ENCODE measurements at regions not wholly inside any gene's neighbourhood (a gene's known extent, or its start where the extent isn't known, plus 50 kb on each side); places are given as distances from the start of the nearest gene placed in this dataset.

DNA sequence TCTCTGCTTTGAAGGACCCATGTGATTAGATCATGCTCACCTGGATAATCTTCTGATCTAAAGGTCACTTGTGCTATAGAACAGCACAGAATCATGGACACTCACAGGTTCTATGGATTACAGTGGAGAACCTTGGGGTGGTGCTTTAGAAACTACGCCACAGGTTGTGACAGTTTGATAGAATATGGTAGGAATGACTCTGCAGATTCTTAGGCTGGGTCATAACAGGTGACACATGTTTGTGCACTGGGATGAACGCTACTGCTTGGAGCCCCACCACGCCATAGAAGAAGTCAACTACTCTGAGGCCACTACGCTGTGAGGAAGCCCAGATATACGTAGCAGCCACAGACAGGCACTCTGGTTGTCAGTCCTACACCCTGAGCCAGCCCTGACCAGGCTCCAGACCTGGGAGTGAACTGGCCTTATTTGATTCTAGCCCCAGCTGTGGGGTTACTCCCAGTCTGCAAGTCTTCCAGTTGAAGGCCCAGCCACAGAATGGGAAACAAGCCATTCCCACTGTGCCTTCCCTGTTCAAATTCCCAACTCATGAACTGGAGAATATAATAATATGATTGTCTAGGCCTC, 99.0 kb upstream of the SLC24A3 start:
- Mint-ChIP-seq H3K36me3 (ENCODE audit: low read depth) (no peaks in the 10 kb centered on the region), H3K4me1 (no peaks in the 10 kb centered on the region), H3K9me3 (peaks cover 3% of the 10 kb centered on the region), H3K27ac (no peak overlapping the region), H3K27me3 (ENCODE audit: low read depth, poor library complexity) (peaks cover 5% of the 10 kb centered on the region), H3K4me3 (no peak overlapping the region)
- TF ChIP-seq CTCF (IDR thresholded peaks at IDR 0.05), result no peak
- no peak for DNase-seq

DNA sequence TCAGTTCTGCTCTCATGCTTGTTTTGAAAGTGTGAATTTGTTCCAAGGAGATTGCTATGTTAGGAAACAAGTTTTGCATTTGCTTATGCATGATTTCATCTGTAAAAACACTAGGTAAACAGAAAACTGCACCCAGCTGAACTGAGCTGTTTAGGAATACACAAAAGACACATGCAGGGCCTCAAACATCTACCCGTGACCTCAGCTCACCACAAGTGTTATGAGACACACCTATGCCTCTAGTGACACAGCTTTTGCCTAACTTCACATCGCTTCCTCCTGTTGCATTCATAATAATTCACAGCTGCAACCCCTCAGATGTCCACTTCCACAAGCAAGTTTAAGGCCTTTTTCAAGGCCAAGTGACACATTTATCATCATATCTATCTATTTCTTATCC, 98.0 kb upstream of the SLC24A3 start:
- H3K4me1 Mint-ChIP-seq, result no peaks in the 10 kb centered on the region
- H3K27me3 Mint-ChIP-seq (ENCODE audit: low read depth, poor library complexity), result peaks cover 5% of the 10 kb centered on the region
- no peak for TF ChIP-seq CTCF (IDR thresholded peaks at IDR 0.05)
- DNase-seq, result no peak
- H3K27ac Mint-ChIP-seq, result no peak overlapping the region
- no peak overlapping the region for H3K4me3 Mint-ChIP-seq
- no peaks in the 10 kb centered on the region for H3K9me3 Mint-ChIP-seq
- H3K36me3 Mint-ChIP-seq (ENCODE audit: low read depth), result no peaks in the 10 kb centered on the region

DNA sequence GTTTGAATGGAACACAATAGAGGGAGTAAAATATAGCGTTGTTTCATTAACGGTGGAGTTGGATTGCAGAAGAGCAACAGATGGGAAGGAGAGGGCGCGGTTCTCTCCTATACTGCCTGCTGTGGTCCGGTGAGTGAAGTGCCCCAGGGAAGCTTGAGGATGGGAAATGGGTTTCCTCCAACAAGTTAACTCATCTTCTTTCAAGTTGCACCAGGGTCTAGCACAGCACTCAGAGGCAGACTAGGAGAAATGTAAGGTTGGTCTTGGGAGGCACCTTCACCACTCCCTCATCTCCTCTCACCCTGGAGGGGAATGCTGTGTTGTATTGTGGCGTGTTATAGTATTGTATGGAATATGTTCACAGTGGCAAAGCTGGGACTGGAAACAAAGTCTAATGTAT, 96.9 kb upstream of the SLC24A3 start:
- DNase-seq, result no peak
- peaks cover 8% of the 10 kb centered on the region for H3K27me3 Mint-ChIP-seq (ENCODE audit: low read depth, poor library complexity)

DNA sequence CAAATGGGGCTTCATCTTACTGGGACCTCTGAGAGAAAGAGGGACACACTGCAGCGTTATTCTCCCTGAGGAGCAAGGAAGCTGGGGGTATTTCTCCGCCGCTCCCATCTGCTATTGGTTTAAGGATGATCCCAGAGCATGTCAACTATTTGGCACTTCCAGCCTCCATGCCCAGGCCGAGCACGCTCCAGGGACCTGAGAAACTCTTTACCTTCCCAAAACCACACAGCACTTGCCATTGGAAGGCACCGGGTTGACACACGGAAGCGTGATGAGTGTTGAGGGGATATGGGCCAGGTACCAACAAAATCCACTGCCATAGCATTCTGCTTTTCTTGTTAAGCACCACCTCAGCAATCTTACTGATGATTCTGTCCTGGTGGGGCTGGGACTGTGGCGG, 92.4 kb upstream of the SLC24A3 start:
- no peak for DNase-seq
- H3K27ac Mint-ChIP-seq, result no peak overlapping the region
- H3K27me3 Mint-ChIP-seq (ENCODE audit: low read depth, poor library complexity), result peaks cover 6% of the 10 kb centered on the region
- no peaks in the 10 kb centered on the region for H3K36me3 Mint-ChIP-seq (ENCODE audit: low read depth)
- no peaks in the 10 kb centered on the region for H3K9me3 Mint-ChIP-seq
- TF ChIP-seq CTCF (IDR thresholded peaks at IDR 0.05), result no peak
- no peaks in the 10 kb centered on the region for H3K4me1 Mint-ChIP-seq
- no peak overlapping the region for H3K4me3 Mint-ChIP-seq

More for the DNA sequence above, 96.9 kb upstream of the SLC24A3 start:
- Mint-ChIP-seq H3K4me3 (no peak overlapping the region), H3K4me1 (no peaks in the 10 kb centered on the region), H3K36me3 (ENCODE audit: low read depth) (no peaks in the 10 kb centered on the region), H3K27ac (no peak overlapping the region), H3K9me3 (no peaks in the 10 kb centered on the region)
- TF ChIP-seq CTCF (IDR thresholded peaks at IDR 0.05), result no peak

DNA sequence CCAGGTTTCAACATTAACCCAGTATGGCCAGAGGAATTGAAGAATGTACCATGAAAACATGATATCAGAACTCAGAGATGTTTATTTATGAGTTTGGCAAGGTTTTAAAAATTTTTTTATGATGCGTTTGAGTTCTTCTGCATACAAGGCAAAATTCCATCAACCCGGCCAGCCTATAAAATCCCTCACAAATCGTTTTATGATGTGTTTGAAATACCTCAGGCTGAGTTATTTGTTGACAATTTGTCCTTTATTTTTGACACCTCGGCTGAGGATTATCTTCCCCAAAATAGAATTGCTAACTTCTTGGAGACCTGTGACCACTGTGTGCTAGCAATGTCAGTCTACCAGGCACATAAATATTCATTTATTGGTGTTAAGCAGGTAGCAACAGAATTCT, 91.9 kb upstream of the SLC24A3 start:
- Mint-ChIP-seq H3K27ac (no peak overlapping the region), H3K36me3 (ENCODE audit: low read depth) (no peaks in the 10 kb centered on the region), H3K4me1 (no peaks in the 10 kb centered on the region), H3K4me3 (no peak overlapping the region), H3K27me3 (ENCODE audit: low read depth, poor library complexity) (peaks cover 9% of the 10 kb centered on the region), H3K9me3 (no peaks in the 10 kb centered on the region)
- no peak for TF ChIP-seq CTCF (IDR thresholded peaks at IDR 0.05)
- no peak for DNase-seq

DNA sequence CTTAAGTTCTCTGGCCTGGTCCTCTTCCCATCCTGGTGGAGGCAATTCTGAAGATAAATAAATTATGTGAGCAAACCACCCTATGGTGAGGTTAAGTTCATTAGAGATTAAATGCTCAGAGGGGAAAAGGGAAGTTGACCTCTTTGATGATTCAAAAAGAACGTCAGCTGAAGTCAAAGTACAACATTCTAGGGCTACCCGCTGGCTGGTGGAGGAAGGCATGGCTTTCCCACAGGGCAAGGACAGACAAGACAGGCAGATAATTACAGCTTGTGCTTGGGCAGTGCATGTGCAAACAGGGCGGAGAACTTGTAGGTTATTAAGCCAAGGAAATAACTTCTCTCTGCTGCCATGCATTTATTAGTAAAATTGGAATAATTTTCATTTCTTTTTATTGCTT, 91.0 kb upstream of the SLC24A3 start:
- H3K4me3 Mint-ChIP-seq, result no peak overlapping the region

More for the DNA sequence above, 91.0 kb upstream of the SLC24A3 start:
- no peak for TF ChIP-seq CTCF (IDR thresholded peaks at IDR 0.05)
- no peaks in the 10 kb centered on the region for H3K4me1 Mint-ChIP-seq
- H3K27ac Mint-ChIP-seq, result no peak overlapping the region
- no peak for DNase-seq
- peaks cover 10% of the 10 kb centered on the region for H3K27me3 Mint-ChIP-seq (ENCODE audit: low read depth, poor library complexity)
- H3K36me3 Mint-ChIP-seq (ENCODE audit: low read depth), result no peaks in the 10 kb centered on the region
- no peaks in the 10 kb centered on the region for H3K9me3 Mint-ChIP-seq
